Glomerular visceral epithelial cell (primary cell): ENCODE measurements at regions not wholly inside any gene's neighbourhood (a gene's known extent, or its start where the extent isn't known, plus 50 kb on each side); places are given as distances from the start of the nearest gene placed in this dataset.

Experiments used
- DNase-seq: peaks from one replicate; pipeline ENCODE4 v3.0.0-alpha.2; 2016; ENCODE audit errors: extremely low spot score

GRCh38 chr12:124630791-124631313 lies 63.4 kb upstream of the NCOR2 start:
- peak; percentile 22 for DNase-seq

- no peak for DNase-seq
Observed at GRCh38 chr12:124629789-124630480, 62.5 kb upstream of the NCOR2 start.

- DNase-seq = no peak
Observed at GRCh38 chr12:124629117-124629516, 61.7 kb upstream of the NCOR2 start.

GRCh38 chr12:124627956-124628355 lies 60.5 kb upstream of the NCOR2 start:
- no peak for DNase-seq

- no peak for DNase-seq
Observed at GRCh38 chr12:124626971-124627411, 59.6 kb upstream of the NCOR2 start.

GRCh38 chr12:124625867-124626675 lies 58.7 kb upstream of the NCOR2 start:
- DNase-seq = peak; percentile 83

- DNase-seq = no peak
Observed at GRCh38 chr12:124624823-124625222, 57.4 kb upstream of the NCOR2 start.

GRCh38 chr12:124623344-124624035 lies 56.1 kb upstream of the NCOR2 start:
- DNase-seq = no peak

- DNase-seq = no peak
Observed at GRCh38 chr12:124622764-124623163, 55.4 kb upstream of the NCOR2 start.

GRCh38 chr12:124622331-124622730 lies 54.9 kb upstream of the NCOR2 start:
- no peak for DNase-seq

- peak; percentile 63 for DNase-seq
Observed at GRCh38 chr12:124621296-124621660, 53.9 kb upstream of the NCOR2 start.

- DNase-seq = peak; percentile 63
Observed at GRCh38 chr12:124620606-124621295, 53.3 kb upstream of the NCOR2 start.

- DNase-seq = no peak
Observed at GRCh38 chr12:124618291-124618902, 51.0 kb upstream of the NCOR2 start.

GRCh38 chr12:124617615-124618014 lies 50.2 kb upstream of the NCOR2 start:
- no peak for DNase-seq
